ENCODE measurements at regions not wholly inside any gene's neighbourhood (a gene's known extent, or its start where the extent isn't known, plus 50 kb on each side); places are given as distances from the start of the nearest gene placed in this dataset.

- intact Hi-C loops (cut with DNase I) = no loop called here
- Histone ChIP-seq H3K36me3 (no peaks in the 10 kb centered on the region), H3K4me3 (no peak overlapping the region), H3K27me3 (no peaks in the 10 kb centered on the region), H3K4me1 (no peaks in the 10 kb centered on the region), H3K9me3 (no peaks in the 10 kb centered on the region), H3K27ac (no peak overlapping the region)
- no peak for TF ChIP-seq CTCF (IDR thresholded peaks at IDR 0.05)
- DNase-seq (ENCODE audit: low spot score in 2 of 2) = no peak
These were observed 1714.6 kb downstream of the TP53TG3F start for GRCh38 chr16:35174016-35174415.

GRCh38 chr16:35176449-35176848, 1717.0 kb downstream of the TP53TG3F start:
- DNase-seq (ENCODE audit: low spot score in 2 of 2) = no peak
- Histone ChIP-seq H3K27ac (no peak overlapping the region), H3K4me1 (no peaks in the 10 kb centered on the region), H3K36me3 (no peaks in the 10 kb centered on the region), H3K27me3 (no peaks in the 10 kb centered on the region), H3K9me3 (no peaks in the 10 kb centered on the region), H3K4me3 (no peak overlapping the region)
- intact Hi-C loops (cut with DNase I) = no loop called here
- TF ChIP-seq CTCF (IDR thresholded peaks at IDR 0.05) = no peak

GRCh38 chr16:35177851-35178250, 1718.4 kb downstream of the TP53TG3F start:
- Histone ChIP-seq H3K27ac (no peak overlapping the region), H3K36me3 (no peaks in the 10 kb centered on the region), H3K4me3 (no peak overlapping the region), H3K4me1 (no peaks in the 10 kb centered on the region), H3K27me3 (no peaks in the 10 kb centered on the region), H3K9me3 (no peaks in the 10 kb centered on the region)
- intact Hi-C loops (cut with DNase I) = no loop called here
- no peak for DNase-seq (ENCODE audit: low spot score in 2 of 2)
- no peak for TF ChIP-seq CTCF (IDR thresholded peaks at IDR 0.05)

GRCh38 chr16:35180970-35181369, 1721.6 kb downstream of the TP53TG3F start:
- no peak for DNase-seq (ENCODE audit: low spot score in 2 of 2)

GRCh38 chr16:35181422-35182030, 1722.1 kb downstream of the TP53TG3F start:
- no peak for DNase-seq (ENCODE audit: low spot score in 2 of 2)
- intact Hi-C loops (cut with DNase I) = no loop called here
- Histone ChIP-seq H3K9me3 (no peaks in the 10 kb centered on the region), H3K4me3 (no peak overlapping the region), H3K27me3 (no peaks in the 10 kb centered on the region), H3K4me1 (no peaks in the 10 kb centered on the region), H3K27ac (no peak overlapping the region), H3K36me3 (no peaks in the 10 kb centered on the region)
- no peak for TF ChIP-seq CTCF (IDR thresholded peaks at IDR 0.05)

More at GRCh38 chr16:35180970-35181369, 1721.6 kb downstream of the TP53TG3F start:
- Histone ChIP-seq H3K27ac (no peak overlapping the region), H3K9me3 (no peaks in the 10 kb centered on the region), H3K27me3 (no peaks in the 10 kb centered on the region), H3K4me3 (no peak overlapping the region), H3K4me1 (no peaks in the 10 kb centered on the region), H3K36me3 (no peaks in the 10 kb centered on the region)
- no peak for TF ChIP-seq CTCF (IDR thresholded peaks at IDR 0.05)
- intact Hi-C loops (cut with DNase I) = no loop called here
